GM15510 (cell line): ENCODE measurements at regions not wholly inside any gene's neighbourhood (a gene's known extent, or its start where the extent isn't known, plus 50 kb on each side); places are given as distances from the start of the nearest gene placed in this dataset.
A peak's percentile ranks its signal among the peaks of the same experiment; 100 is the strongest.

Source experiments
- POLR2A ChIP-seq: IDR thresholded peaks from 3 replicates; pipeline ENCODE4 v1.6.1; 2011; ENCODE audit warnings: borderline replicate concordance; ENCODE audit not compliant: insufficient read length; ENCODE audit errors: extremely low read depth

- no peak for TF ChIP-seq POLR2A
Observed at GRCh38 chr1:59017501-59018231, 233.8 kb upstream of the JUN start.

- no peak for TF ChIP-seq POLR2A
Observed at GRCh38 chr1:59018446-59018845, 234.6 kb upstream of the JUN start.

GRCh38 chr1:59018860-59019259 lies 235.0 kb upstream of the JUN start:
- no peak for TF ChIP-seq POLR2A

- no peak for TF ChIP-seq POLR2A
Observed at GRCh38 chr1:59020151-59020997, 236.5 kb upstream of the JUN start.

- TF ChIP-seq POLR2A: no peak
Observed at GRCh38 chr1:59022199-59022598, 238.4 kb upstream of the JUN start.

GRCh38 chr1:59022799-59023198 lies 239.0 kb upstream of the JUN start:
- TF ChIP-seq POLR2A: no peak

- TF ChIP-seq POLR2A: no peak
Observed at GRCh38 chr1:59025201-59025600, 241.4 kb upstream of the JUN start.

- peak; percentile 21 for TF ChIP-seq POLR2A
Observed at GRCh38 chr1:59025898-59026426, 242.1 kb upstream of the JUN start.

- no peak for TF ChIP-seq POLR2A
Observed at GRCh38 chr1:59026472-59026948, 242.7 kb upstream of the JUN start.

- no peak for TF ChIP-seq POLR2A
Observed at GRCh38 chr1:59027177-59027576, 243.3 kb upstream of the JUN start.

GRCh38 chr1:59028048-59028447 lies 244.2 kb upstream of the JUN start:
- no peak for TF ChIP-seq POLR2A

- TF ChIP-seq POLR2A: no peak
Observed at GRCh38 chr1:59029411-59030167, 245.7 kb upstream of the JUN start.

- no peak for TF ChIP-seq POLR2A
Observed at GRCh38 chr1:59032228-59032627, 248.4 kb upstream of the JUN start.

GRCh38 chr1:59033761-59034160 lies 249.9 kb upstream of the JUN start:
- no peak for TF ChIP-seq POLR2A

- TF ChIP-seq POLR2A: no peak
Observed at GRCh38 chr1:59034925-59035324, 251.1 kb upstream of the JUN start.

- TF ChIP-seq POLR2A: no peak
Observed at GRCh38 chr1:59039551-59039950, 255.7 kb upstream of the JUN start.

GRCh38 chr1:59040486-59040885 lies 256.4 kb upstream of the FGGY start:
- TF ChIP-seq POLR2A: no peak
